OCI-M1 (cell line): ENCODE measurements at regions not wholly inside any gene's neighbourhood (a gene's known extent, or its start where the extent isn't known, plus 50 kb on each side); places are given as distances from the start of the nearest gene placed in this dataset.

Source experiments
- DNase-seq: peaks from one replicate; lab custom pipeline; 2025; lab: John Stamatoyannopoulos, UW

DNA sequence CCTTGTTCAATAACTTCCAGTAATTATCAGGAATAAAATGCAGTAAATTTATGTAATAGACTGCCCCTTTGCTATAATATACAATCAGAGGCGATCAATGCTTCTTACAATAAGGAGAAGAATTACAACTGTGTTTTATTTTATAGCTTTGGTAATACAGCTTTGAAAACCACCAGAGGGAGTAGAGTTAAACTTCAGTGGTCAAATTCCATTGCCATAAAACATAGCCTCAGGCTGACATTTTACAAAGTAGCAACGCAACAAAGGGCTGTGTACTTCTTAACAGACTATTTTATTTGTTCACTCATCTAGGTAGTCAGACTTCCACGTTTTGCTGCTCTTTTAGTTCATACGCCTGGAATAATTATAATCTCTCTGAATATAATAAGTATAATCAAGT lies 58.5 kb downstream of the TEX13C start:
- DNase-seq: peak; percentile 64

DNA sequence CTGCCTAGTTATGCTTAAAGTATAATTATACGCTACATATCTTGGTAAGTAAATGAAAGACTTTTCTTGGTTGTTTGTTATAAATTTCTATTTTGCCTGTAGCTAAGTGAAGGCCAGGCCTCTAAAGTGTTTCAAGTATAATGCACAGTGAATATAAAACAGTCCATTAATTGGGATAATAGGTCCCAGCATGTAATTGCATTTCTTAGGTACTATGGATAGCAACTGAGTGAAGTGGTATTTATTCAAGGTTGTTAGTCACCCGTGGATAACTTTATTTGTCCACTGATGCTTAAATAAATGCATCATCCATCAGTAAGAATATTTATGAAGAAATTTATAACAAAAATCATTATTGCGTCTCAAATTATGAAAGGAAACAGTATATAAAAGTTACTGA lies 59.1 kb downstream of the TEX13C start:
- no peak for DNase-seq

DNA sequence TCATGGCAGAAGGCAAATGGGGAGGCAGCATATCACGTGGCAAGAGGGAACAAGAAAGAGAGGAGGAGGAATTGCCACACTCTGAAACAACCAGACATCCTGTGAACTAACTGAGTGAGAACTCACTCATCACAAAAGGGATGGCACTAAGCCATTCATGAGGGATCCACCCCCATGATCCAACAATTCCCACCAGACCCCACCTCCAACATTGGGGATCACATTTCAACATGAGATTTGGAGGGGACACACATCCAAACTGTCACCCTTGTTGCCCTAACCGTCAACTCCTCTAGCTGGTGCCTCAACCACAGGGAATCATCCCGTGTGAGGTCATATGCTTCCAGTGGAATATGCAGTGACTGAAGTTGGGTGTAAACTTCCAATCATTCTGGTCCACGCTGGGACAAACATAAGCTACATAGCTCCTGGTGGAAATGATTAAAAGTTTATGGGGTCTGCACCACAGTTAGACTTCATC lies 62.5 kb downstream of the TEX13C start:
- no peak for DNase-seq

- DNase-seq: no peak
Measured at GRCh38 chrX:125382889-125383288, 63.2 kb downstream of the TEX13C start.

GRCh38 chrX:125384867-125385266 lies 65.2 kb downstream of the TEX13C start:
- no peak for DNase-seq

DNA sequence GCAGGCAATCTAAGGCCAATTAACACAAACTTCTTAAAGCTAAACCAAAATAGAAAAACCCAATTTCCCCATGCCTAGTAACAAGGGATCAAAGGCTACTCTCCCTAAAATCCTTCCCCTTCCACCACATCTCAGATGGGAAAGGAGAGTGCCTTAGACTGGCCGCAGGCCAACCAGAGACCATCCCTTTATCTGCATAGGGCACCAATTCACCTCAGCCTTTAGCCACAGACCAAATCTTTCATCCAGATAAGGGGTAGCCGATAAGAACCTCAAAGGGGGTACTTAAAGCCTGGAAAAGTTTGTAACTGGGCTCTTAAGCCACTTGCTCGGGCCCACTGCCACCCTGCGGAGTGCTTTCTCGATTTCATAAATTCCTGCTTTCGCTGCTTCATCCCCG lies 68.3 kb downstream of the TEX13C start:
- DNase-seq: no peak

DNA sequence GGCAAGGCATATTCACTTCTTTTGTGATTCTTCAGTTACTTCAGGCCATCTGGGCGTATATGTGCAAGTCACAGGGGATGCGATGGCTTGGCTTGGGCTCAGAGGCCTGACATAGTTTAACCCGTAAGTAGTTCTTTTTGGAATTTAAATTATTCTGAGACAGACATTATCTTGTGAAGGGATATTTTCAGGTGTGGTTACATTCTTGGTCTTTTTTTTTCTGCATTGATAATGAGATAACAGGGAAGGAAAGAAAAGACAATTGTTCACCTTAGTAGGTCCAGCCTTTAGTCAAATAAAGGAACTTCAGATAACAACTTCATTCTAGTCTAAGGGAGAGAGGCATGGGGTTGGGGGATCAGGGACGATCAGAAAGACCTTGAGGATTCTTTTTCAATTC lies 74.8 kb downstream of the TEX13C start:
- no peak for DNase-seq

DNA sequence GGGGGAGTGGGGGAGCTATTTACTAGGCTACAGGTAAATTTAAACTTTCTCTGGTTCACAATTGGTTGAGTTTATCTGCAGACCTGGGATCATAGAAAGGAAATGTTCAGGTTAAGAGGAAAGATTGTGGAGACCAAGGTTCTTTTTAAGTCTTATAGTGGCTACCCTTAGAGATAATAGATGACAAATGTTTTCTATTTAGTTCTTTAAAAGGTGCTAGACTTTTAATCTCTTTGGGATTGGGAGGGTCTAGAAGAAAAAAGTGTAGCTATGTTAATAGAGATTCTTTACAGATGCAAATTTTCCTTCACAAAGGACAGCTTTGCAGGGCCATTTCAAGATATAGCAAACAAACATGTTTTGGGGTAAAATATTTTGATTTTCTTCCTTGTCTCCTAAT lies 76.0 kb downstream of the TEX13C start:
- DNase-seq: no peak

- DNase-seq: peak; percentile 94
Measured at GRCh38 chrX:125398959-125399440, 79.3 kb downstream of the TEX13C start.

DNA sequence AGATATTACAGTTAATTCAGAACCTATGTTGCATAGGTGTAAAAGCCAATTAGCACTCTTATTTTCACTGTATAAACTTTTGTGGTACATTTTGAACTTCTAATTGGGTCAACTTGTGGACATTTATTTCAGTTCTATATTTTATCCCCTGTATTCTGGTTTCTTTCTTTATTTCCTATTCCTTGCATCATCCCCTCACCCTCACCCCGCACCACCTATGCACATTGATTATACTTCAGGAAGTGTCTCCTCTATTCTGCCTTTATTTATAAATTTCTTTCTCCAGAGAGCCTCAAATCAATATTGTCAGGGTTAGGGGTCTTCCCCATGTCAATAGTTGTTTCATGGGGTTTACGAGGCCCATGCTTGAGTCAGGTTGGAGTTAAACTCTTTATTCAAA lies 83.1 kb downstream of the TEX13C start:
- peak; percentile 45 for DNase-seq

DNA sequence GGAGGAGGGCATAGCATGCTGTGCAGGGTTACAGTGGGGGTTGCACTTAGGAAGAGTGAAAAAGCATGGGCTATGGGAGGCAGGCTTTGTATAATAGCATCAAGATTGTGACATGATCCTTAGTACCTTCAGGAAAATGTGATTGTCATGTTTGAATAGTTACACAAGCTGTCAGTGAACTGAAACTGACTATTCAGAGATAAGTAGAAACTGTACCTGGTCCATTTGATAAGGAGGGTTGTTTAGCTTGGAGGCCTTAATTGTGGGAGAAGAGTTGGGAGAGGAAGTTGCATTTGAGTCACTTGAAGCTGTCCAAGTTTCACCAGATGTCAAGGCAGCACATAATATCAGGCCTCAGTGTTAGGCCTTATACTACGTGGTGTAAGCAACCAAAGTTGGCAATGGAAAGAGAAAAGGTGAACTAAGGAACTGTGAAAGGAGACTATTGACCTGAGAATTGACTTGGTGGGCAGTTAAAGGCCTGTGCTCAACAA lies 85.0 kb downstream of the TEX13C start:
- peak; percentile 94 for DNase-seq

DNA sequence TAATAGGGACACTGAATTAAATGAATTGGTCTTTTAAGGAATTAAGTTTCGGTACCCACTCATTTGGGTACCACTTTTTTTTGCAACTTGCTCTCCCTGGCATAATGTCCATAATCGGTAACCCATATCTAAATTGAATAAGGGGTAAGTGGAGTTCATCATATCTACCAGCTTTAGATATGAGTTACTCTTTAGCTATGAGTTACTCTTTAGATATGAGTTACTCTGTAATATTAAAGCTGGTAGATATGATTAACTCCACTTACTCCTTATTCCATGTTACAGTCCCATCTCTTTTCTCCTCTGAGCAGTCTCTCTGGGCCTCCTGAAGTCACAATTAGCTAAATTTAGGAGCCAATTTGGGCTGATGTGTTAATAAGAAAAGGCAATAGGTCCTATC lies 85.7 kb downstream of the TEX13C start:
- peak; percentile 25 for DNase-seq

DNA sequence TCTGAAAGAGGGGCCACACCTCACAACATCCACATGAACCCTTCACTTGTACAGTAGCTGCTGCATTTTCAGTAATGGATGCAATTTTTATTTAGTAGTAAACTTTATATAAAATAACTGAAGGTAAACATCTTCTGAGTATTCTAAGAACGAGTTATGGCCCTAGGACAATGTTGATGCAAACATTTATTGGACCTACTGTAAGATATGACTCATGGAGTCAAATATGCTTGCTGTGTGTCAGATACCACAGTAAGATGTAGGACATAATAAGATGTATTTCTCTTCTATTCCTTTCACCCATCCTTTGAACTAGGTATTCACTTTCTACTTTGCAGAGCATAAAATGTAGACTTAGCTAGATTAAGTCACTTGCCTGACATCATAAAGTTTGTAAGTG lies 87.6 kb downstream of the TEX13C start:
- DNase-seq: no peak

DNA sequence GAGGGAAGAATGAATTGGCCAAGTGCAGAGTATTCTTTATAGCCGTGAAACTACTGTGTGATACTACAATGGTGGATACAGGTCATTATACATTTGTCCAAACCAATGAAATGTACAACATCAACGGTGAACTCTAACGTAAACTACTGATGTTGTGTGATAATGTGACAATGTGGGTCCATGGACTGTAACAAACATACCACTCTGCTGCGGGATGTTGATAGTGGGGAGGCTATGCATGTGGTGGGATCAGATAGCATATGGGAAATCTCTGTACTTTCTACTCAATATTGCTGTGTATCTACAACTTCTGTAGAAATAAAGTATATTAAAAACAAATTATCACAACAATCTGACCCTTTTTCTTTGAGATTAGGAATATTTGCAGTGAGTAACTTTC lies 101.1 kb downstream of the TEX13C start:
- no peak for DNase-seq

DNA sequence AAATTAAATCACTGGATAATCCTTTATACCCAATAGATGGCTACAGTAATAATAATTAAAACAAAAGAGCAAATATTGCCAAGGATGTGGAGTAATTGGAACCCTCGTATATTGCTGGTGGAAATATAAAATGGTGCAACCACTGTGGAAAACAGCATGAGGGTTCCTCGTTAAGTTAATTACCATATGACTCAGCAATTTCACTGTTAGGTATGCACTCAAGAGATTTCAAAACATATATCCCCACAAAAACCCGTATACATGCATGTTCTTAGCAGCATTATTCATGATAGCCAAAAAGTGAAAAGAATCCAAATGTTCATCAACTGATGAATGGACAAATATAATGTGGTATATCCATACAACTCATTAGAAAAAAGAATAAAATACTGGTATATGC lies 103.3 kb downstream of the TEX13C start:
- no peak for DNase-seq

DNA sequence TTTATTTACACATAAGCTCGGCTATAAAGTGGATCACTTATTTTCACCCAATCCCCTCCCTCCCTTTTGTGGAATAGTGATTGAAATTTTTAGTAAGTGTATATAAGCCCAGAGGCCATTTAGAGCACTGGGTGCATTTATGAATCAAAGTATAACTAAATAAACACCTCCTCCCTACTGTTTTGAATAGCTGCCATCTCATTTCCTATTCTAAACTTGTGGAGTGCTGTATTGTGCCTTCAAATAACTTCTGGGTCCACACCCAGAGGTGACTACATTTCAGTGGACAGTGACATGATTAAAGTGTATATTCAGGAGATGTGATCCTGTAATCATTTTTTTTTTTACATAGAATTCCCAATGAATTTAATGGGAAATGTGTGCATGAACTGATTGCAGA lies 104.9 kb downstream of the TEX13C start:
- DNase-seq: no peak

- peak; percentile 63 for DNase-seq
Measured at GRCh38 chrX:125436855-125437254, 117.2 kb downstream of the TEX13C start.

DNA sequence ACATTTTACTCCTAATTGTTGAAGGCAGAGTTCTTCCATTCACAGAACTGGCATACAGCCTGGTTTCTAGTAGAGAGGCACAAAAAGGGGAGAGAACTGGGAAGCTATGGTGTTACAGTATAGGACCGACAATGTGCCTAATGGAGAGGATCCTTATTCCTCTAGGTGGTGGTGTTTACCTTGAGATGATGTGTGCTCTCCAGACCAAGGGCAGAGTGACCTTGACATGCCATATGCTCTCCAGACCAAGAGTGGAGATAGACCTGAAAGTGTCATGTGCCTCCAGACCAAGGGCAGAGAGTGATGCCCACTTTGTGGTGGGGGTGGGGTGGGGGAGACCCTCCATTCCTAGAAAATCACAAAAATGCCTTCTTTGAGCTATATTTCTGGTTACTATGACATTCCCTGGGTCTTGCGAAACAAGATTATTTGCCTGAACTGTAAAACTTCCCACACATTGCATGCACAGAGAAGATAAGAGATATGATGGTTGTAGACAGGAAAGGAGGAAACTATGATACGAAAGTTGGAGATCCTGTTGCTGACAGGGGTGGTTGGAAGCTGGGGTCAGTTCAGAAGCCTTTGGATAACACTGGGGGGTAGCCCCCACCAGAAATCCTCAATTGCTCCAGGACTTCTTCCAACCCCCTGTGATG lies 119.7 kb downstream of the TEX13C start:
- DNase-seq: peak; percentile 89

GRCh38 chrX:125444659-125445058 lies 125.0 kb downstream of the TEX13C start:
- peak; percentile 66 for DNase-seq

GRCh38 chrX:125475482-125475881 lies 155.8 kb downstream of the TEX13C start:
- DNase-seq: no peak

GRCh38 chrX:125492439-125492838 lies 172.8 kb downstream of the TEX13C start:
- peak; percentile 75 for DNase-seq

DNA sequence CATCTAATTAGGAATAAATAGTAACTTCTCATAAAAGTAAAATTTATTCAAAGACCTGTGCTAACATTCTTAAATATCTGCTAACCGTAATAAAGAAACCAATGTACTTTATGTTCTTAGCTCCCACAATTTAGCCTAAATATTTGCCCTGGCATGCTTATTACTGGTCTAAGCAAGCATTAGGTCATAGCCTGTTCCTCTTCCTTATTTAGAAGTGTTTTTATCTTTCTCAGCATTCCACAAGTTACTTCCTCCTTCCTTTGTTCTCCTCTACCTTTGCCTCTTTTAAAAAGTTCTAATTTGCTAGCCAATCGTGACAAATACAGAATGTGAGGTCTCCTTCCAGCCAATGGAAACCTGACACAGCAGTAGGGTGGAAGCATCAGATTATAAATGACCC lies 173.3 kb downstream of the TEX13C start:
- DNase-seq: peak; percentile 71

DNA sequence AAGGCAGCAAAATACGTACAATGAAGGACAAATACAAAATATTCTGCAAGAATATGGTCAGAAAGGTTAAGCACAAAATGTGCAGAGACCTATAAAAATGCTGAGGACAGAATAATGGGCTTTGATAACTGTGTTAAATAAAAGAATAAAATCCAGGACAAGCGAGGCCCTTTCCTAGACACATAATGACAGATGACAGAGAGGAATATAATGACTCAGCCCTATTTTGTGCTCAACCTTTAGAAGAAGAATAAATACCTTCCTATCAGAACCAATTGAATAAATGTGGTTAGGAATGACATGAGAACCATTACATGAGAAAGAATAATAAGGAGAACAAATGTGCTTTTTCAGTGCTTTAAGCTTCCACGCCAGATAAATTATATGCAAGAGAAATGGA lies 178.0 kb downstream of the TEX13C start:
- DNase-seq: no peak

DNA sequence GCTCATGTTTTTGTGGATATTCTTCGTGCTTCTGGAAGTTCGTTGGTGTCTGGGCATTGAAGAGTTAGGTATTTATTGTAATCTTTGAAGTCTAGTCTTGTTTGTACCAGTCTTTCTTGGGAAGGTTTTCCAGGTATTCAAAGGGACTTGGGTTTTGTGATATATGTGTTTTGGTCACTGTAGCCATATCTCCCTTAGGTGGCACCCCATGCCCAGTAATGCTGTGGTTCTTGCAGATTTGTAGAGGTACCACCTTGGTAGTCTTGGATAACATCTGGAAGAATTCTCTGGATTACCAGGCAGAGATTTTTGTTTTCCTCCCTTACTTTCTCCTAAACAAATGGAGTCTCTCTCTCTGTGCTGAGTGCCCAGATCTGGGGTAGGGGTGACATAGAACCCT lies 184.1 kb downstream of the TEX13C start:
- DNase-seq: no peak
